Uterus (tissue), 2 donors: ENCODE measurements at regions not wholly inside any gene's neighbourhood (a gene's known extent, or its start where the extent isn't known, plus 50 kb on each side); places are given as distances from the start of the nearest gene placed in this dataset.

Experiments used
- POLR2A ChIP-seq, 2 donors: fragments of 450-650 bp; IDR thresholded peaks; one replicate each; pipeline ENCODE4 v1.6.1; 2016; ENCODE audit warnings: antibody characterized with exemption in 2 of 2, mild to moderate bottlenecking in 1 of 2, moderate library complexity in 1 of 2
- TF ChIP-seq, protein P1 (sequence below), 4 experiments: fragments of 200-600 bp in 2 of 4; fragments of 450-650 bp in 2 of 4; sonication (generic) in 2 of 4; IDR thresholded peaks; one replicate each; pipeline ENCODE4 v1.5.1; 2016 to 2019; ENCODE audit warnings: antibody characterized with exemption in 4 of 4, mild to moderate bottlenecking in 2 of 4, moderate library complexity in 1 of 4

DNA sequence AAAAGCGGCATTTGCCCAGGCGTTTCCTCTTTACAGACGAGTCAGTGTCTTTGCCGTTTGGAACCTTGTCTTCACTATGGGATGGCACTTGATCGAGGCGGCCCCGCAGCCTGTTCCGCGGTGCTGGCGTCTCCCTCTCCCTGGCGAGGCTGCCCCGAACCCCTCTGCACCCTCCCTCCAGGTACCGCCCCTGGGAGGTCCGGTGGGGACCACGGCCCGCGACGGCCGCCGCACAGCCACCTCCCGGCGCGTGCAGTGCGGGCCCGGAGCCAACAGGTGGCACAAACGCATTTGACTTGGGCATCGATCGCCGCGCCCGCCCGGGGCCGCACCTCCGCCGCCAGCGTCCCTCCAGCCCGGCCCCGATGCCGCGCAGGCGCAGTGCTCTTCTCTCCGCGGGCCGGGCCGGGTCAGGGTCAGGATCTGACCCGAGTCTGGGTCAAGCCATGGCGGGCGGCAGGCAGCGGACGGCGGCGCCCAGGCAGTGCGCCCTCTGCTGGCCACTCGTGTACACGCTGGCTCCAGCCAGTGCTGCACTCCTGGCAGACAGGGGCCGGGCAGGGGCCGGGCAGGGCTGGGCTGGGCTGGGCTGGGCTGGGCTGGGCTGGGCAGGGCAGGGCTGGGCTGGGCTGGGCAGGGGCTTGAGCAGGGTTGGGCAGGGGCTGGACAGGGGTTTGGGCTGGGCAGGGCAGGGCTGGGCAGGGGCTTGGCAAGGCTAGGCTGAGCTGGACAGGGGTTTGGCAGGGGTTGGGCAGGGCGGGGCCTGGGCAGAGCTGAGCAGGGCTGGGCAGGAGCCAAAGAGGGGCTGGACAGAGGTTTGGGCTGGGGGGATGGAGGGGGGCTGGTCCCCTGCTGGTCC lies 155.8 kb upstream of the IRX4 start:
- TF ChIP-seq, protein P1, sequence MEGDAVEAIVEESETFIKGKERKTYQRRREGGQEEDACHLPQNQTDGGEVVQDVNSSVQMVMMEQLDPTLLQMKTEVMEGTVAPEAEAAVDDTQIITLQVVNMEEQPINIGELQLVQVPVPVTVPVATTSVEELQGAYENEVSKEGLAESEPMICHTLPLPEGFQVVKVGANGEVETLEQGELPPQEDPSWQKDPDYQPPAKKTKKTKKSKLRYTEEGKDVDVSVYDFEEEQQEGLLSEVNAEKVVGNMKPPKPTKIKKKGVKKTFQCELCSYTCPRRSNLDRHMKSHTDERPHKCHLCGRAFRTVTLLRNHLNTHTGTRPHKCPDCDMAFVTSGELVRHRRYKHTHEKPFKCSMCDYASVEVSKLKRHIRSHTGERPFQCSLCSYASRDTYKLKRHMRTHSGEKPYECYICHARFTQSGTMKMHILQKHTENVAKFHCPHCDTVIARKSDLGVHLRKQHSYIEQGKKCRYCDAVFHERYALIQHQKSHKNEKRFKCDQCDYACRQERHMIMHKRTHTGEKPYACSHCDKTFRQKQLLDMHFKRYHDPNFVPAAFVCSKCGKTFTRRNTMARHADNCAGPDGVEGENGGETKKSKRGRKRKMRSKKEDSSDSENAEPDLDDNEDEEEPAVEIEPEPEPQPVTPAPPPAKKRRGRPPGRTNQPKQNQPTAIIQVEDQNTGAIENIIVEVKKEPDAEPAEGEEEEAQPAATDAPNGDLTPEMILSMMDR (IDR thresholded peaks at IDR 0.05): peak; percentile 60 to 77 (median 64)
- no peak for TF ChIP-seq POLR2A (IDR thresholded peaks at IDR 0.05)
